ENCODE measurements at regions not wholly inside any gene's neighbourhood (a gene's known extent, or its start where the extent isn't known, plus 50 kb on each side); places are given as distances from the start of the nearest gene placed in this dataset.

- no peak overlapping the region for H3K4me3 ChIP-seq (replicated peaks in 1 of 3; ENCODE audit: low read depth in 2 of 3, low read length in 3 of 3)
- no peaks in the 10 kb centered on the region for H3K79me2 ChIP-seq (ENCODE audit: insufficient read depth, low read length)
- Mint-ChIP-seq H3K4me3 (no peak overlapping the region), H3K27ac (no peak overlapping the region), H3K36me3 (no peaks in the 10 kb centered on the region), H3K9me3 (peaks cover 0 to 6% (median 2%) of the 10 kb centered on the region in 7 donors), H3K27me3 (ENCODE audit: low read depth in 3 of 3) (peaks cover 55 to 72% (median 56%) of the 10 kb centered on the region in 3 donors), H3K4me1 (no peaks in the 10 kb centered on the region)
- no peak overlapping the region for H3K9ac ChIP-seq (ENCODE audit: insufficient read depth, low read length, poor library complexity, severe bottlenecking)
- peaks cover 16 to 42% of the 10 kb centered on the region in 2 donors for H3K27me3 ChIP-seq (ENCODE audit: control insufficient read depth in 2 of 2, insufficient read depth in 2 of 2, low read length in 2 of 2)
- H3K36me3 ChIP-seq (replicated peaks in 1 of 2; ENCODE audit: control insufficient read depth in 1 of 2, insufficient read depth in 2 of 2, low read length in 2 of 2): no peaks in the 10 kb centered on the region
- H4K20me1 ChIP-seq (ENCODE audit: insufficient read depth, low read length): no peaks in the 10 kb centered on the region
- TF ChIP-seq CTCF (IDR thresholded peaks at IDR 0.05): no peak
- no peak overlapping the region for H3K4me2 ChIP-seq (replicated peaks; ENCODE audit: extremely low read depth, low read length, poor library complexity, severe bottlenecking)
- H2AFZ ChIP-seq (ENCODE audit: insufficient read depth, low read depth, low read length, poor library complexity, severe bottlenecking): no peak overlapping the region
- H3K27ac ChIP-seq (ENCODE audit: low read depth in 1 of 2, low read length in 2 of 2): no peak overlapping the region
- WGBS (ENCODE audit: insufficient coverage): 27% methylated on average over 5 of the region's 12 CpGs
- intact Hi-C loops (cut with micrococcal nuclease): no loop called here
- DNase-seq: no peak
- H3K4me1 ChIP-seq (ENCODE audit: control insufficient read depth in 1 of 2, insufficient read depth in 2 of 2, low read length in 2 of 2): no peaks in the 10 kb centered on the region
- no peaks in the 10 kb centered on the region for H3K9me3 ChIP-seq (replicated peaks in 1 of 2; ENCODE audit: control insufficient read depth in 1 of 2, insufficient read depth in 1 of 2, low read length in 2 of 2)
Measured at GRCh38 chr16:86345516-86345915, 164.8 kb upstream of the FOXF1 start.

- H3K4me1 Mint-ChIP-seq: no peaks in the 10 kb centered on the region
- Histone ChIP-seq H3K4me3 (replicated peaks in 1 of 3; ENCODE audit: low read depth in 2 of 3, low read length in 3 of 3) (no peak overlapping the region), H3K79me2 (ENCODE audit: insufficient read depth, low read length) (no peaks in the 10 kb centered on the region), H3K27me3 (ENCODE audit: control insufficient read depth in 2 of 2, insufficient read depth in 2 of 2, low read length in 2 of 2) (peaks cover 16 to 40% of the 10 kb centered on the region in 2 donors), H3K9me3 (replicated peaks in 1 of 2; ENCODE audit: control insufficient read depth in 1 of 2, insufficient read depth in 1 of 2, low read length in 2 of 2) (no peaks in the 10 kb centered on the region), H3K4me1 (ENCODE audit: control insufficient read depth in 1 of 2, insufficient read depth in 2 of 2, low read length in 2 of 2) (no peaks in the 10 kb centered on the region), H3K9ac (ENCODE audit: insufficient read depth, low read length, poor library complexity, severe bottlenecking) (no peak overlapping the region), H4K20me1 (ENCODE audit: insufficient read depth, low read length) (no peaks in the 10 kb centered on the region), H2AFZ (ENCODE audit: insufficient read depth, low read depth, low read length, poor library complexity, severe bottlenecking) (no peak overlapping the region), H3K27ac (ENCODE audit: low read depth in 1 of 2, low read length in 2 of 2) (no peak overlapping the region), H3K4me2 (replicated peaks; ENCODE audit: extremely low read depth, low read length, poor library complexity, severe bottlenecking) (no peak overlapping the region), H3K36me3 (replicated peaks in 1 of 2; ENCODE audit: control insufficient read depth in 1 of 2, insufficient read depth in 2 of 2, low read length in 2 of 2) (no peaks in the 10 kb centered on the region)
- H3K27ac Mint-ChIP-seq: no peak overlapping the region
- peaks cover 0 to 5% (median 2%) of the 10 kb centered on the region in 7 donors for H3K9me3 Mint-ChIP-seq
- H3K27me3 Mint-ChIP-seq (ENCODE audit: low read depth in 3 of 3): peaks cover 55 to 73% (median 58%) of the 10 kb centered on the region in 3 donors
- H3K4me3 Mint-ChIP-seq: no peak overlapping the region
- TF ChIP-seq CTCF (IDR thresholded peaks at IDR 0.05): no peak
- 90% methylated on average over 3 of the region's 7 CpGs for WGBS (ENCODE audit: insufficient coverage)
- H3K36me3 Mint-ChIP-seq: no peaks in the 10 kb centered on the region
- intact Hi-C loops (cut with micrococcal nuclease): no loop called here
- no peak for DNase-seq
Measured at GRCh38 chr16:86346034-86346433, 164.3 kb upstream of the FOXF1 start.
